Activated T-helper 1 cell treated with Interleukin-2 at 50 U/mL for 16 hours (primary cell): ENCODE measurements at regions not wholly inside any gene's neighbourhood (a gene's known extent, or its start where the extent isn't known, plus 50 kb on each side); places are given as distances from the start of the nearest gene placed in this dataset.

Source experiments
- DNase-seq: peaks from one replicate; pipeline ENCODE4 v3.0.0-alpha.2; 2020; ENCODE audit warnings: low read depth

DNA sequence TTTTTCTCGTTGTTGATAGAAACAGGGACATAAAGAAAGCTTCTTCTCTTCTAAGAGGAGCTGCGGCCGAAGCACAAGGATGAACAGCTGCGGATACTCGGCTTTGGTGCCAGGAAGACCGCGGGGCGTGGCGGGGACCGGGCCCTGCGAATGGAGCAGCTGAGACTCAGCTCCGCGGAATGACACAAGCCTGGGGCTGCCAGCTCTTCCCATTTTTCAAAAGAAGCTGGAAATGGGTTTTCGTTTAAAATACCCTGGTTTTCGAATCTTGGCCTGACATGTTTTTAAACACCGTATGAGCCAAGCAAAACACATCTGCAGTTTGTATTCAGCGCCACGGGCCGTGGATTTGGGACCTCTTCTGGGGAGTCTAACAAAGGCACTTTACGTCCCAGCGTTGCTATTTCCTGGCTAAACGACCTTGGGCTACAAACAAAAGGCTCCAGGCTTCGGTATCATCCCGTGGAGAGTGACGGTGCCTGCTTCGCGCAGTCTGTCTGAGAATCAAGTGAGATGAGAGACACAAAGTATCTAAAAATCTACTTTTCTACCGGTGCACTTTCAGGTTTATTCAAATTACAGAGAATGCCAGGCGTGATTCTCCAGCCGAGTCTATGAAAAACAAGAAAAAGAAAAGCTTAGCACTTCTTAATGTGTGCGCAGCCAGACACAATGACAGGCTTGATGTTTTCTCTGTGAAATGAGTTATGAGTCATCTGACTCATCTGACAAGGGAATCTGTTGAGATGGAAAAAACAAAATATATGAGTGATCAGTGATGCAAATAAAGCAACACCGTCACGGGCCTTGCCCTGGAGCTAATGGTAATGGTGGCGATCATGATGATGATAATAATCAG, 114.0 kb upstream of the TMEM132D start:
- DNase-seq = no peak

DNA sequence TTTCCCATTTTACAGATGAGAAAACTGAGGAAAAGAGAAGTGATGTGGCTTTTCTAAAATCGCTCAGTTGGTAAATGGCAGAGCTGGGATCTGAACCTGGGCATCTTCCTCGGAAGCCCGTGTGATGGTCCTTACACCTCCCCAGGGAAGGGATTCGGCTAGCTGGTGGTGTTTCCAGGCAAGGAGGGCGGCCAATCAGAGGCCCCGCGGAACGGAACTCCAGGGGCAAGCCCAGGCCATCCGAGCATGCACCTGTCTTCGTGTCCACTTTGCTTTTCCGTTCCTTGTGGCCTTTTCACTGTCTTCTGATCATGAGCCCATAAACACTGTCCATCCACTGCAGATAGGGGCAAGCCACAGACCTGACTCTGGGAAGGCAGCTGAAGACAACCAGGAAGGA, 114.8 kb upstream of the TMEM132D start:
- DNase-seq = no peak

DNA sequence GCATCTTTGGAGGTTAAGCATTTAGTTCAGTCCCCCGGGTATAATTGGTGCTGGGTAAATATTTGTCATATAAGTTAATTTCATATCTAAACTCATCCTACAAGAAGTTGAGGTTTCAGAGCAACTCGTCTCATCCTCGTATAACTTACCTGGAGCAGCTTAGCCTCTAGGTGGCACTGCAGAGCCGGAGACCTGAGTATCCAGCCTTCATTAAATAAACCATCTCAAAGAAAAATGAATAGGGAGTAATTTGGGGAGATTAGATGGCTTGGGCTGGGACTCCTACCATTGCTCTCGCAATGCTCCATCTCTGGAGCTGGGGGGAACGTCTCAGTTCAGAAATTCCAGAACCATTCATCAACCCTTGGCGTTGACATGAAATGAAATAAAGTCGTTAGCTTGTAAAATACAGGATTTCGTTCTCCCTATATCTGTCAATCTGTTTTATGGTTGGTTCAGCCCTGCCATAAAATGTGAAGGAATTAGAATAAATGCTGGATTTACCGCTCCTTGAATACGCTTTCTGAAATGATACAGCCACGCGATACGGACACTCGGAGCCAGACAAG, 122.9 kb upstream of the TMEM132D start:
- DNase-seq = no peak

DNA sequence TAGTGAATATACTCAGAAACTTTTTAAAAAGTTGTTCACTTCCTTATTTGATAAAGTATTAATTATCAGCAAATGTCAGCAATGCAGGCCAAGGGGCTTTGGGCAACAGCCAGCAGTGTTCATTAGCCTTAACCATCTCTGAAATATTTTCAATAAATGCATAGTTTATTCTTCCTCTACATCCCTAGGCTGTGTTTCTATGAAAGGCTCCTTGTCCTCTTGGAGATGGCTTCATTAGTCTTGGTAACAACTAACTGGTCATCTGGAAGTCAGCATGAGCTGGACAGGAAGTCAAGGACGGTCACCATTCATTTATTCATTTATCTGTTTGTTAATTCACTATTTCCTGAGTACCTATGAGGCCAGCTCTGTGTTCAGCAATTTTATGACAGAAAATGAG, 124.0 kb upstream of the TMEM132D start:
- no peak for DNase-seq

DNA sequence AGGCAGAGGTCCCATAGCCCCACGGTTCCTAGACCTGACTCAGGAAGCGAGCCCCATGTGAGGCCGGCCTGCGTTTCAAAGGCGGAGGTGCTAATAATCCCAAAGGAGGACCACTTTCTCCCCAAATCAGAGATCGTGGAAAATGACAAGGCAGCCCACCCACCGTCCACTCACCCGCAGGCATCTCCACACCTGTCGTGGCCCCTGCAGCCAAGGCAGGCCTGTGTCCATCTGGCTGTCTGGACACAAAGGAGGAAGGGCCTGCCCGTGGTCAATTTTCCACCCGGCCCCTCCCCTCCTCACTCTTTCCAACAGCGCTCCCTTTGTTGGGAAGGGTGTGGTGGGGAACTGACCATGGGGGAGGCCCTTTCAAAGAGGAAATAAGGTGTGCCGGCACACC, 125.3 kb upstream of the TMEM132D start:
- DNase-seq = no peak

DNA sequence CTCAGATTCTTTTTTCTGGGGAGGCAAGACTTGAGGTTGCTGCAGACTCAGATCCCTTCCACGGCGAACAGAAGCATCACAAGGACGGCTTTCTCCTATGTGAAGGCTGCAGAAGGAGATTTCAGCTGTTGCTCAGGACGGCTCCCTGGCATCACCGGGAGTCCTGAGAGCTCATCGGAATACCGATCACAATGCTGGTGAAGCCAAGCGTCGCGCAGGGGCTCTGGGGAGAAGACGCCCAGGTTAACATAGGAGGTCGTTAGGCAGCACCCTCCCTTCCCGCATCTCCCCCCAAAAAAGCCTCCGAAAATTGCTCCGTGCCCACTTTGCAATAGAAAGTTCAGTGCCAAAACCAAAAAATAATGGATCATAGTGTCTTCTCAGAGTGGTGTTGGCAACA, 127.2 kb upstream of the TMEM132D start:
- DNase-seq = no peak

DNA sequence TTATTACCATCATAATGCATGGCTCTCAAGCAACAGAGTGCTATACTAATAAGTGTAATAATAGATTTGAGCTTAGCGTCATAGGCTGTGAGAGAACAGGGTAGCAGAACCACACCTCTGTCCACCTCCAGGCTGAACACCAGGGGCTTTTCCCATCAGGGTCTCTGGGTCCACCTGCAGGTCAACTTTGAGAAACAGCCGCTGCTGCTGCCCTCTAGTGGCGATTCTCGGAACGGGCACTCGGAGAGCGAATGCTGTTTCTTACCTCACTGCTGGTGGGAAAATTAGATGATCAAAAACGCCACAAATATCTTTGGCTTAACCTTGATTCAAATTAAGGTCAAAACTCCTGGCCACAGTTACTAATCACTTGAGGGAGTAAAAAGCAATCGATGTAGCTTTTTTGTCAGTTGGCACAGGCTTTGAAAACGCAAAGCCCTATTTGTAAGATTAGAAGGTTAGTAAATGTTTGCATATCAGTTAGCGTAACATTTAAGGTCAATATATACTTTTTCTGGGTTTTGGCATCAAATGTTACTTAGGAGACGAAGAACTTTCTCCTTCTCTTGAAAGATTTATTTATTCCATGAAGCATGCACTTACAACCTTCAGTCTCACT, 127.9 kb upstream of the TMEM132D start:
- DNase-seq = peak; percentile 15

DNA sequence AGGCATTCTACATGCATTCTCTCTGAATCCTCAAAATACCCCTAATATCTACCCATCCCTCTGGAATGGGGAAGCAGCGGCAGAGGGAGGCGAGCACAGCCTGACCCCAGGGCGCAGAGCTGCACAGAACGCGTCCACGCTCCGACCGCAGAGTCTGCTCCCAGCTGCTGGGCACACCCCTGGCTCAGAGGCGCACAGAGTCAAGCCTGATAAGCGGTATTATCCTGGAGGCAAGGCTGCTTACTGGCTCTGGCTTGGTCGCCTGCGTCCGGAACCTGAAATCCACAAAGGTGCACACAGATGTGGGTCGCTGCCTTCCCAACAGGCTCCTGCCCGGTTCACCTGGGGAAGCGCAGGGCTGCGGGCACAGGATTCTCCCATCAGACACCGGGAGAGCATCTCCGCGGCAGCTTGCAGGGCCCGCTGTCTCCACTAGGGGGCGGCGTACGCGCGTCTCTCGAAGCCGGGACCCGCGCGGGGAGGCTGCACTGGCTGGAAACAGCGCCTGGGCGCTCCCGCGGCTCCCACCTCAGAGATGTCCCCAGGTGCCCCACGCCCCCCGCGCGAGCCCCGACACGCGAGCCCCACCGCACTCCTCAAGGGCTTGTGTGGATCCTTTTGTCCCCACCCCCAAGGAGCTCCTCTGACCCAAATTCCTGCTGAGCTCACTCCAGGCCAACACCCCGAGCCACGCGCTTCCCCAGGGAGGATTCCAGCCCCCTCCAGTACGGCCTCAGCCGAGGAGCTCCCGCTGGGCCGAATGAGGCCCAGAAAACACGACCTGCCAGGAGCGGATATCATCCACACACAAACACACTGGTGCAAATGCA, 120.1 kb upstream of the FZD10 start:
- no peak for DNase-seq

DNA sequence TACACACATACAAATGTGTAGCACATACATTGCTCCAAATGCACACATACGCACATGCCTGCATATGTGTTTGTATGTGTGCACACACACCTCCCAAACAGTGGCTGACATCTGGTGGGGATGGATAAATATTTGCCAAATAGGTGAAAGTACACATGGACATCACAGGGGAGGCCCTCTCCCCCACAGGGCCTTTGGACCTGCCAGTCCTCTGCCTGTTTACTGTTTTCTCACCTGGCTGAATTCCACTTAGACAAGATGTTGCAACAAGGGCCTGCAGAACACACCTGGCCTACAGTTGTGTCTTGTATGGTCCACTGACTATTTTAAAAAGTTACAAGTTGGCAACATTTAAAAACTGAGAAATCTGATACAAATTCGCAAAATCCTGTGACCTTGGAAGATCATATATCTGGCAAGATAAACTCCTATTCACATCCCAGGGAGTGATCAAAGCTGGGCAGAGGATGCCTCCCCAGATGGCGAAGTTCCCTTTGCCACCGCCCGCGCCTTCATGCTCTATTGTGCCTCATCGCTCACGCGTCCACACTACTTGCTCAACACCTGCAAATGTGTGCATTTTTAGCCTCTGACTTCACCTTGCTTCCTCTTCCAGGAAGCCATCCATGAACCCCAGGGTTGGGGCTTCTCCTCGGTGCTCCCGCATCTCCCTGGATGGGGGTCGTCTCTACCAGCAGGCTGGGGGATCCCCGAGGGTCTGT, 118.4 kb upstream of the FZD10 start:
- no peak for DNase-seq

DNA sequence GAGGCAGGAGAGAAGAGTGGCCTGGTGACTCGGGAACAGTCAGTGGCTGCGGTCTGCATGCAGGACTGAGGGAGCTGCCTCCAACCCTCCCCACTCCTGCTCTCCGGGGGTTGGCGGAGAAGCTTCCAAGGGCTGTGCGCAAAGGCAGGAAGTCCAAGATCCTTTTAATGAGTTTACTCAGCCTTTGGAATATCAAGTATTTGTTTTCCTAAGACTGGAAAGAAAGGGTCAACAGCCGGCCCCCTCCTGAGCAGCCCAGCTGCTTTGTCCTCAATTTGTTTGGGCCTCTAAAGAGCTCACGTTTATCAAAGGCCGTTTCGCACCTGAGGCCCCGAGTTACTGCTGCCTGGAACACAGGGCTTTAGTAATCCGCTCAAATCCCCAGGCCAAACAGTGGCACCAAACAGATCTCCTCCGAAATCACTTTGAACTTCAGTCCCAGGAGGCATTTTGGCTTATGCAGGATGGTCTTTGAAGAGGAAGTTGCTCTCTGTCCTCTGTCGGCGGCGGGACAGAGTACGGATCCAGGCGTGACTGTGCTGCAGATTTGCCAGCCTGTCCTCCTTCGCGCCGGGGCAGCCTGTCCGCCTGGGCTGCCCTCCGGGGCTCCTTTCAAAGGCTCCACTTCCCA, 117.2 kb upstream of the FZD10 start:
- DNase-seq = no peak

DNA sequence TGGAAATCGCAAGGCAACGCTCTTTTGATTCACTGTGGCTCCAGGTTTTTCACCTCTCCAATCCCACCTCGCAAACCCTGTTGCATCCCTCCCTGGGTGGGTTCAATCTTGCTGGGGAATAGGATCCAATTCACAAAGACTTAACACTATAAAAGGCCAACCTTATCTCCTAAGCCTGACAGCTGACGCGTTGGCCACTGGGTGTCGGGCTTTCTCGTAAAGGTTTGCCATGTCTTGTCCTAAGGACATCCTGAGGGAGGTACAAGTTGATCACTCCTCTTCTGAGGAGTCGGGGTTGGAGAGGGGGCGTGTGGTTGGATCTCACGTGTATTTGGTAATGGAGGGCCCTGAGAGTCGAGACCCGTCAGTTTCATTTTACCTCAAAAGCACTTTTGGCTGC, 112.6 kb upstream of the FZD10 start:
- no peak for DNase-seq

DNA sequence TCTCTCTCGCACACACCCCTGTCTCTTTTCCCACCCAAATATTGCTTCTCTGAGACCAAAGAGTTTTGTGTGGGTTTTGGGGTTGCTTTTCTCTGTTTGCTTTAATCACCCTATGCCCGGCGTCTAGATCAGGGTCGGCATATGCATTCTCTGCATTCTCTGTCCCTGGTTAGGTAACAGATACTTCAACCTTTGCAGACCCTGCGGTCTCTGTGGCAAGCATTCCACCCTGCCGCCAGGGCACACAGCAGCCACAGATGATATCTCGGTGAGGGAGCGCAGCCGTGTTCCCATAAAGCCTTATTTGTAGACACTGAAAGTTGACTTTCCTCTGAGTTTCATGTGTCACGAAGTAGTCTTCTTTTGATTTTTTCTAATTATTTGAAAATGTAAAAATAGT, 110.4 kb upstream of the FZD10 start:
- no peak for DNase-seq

DNA sequence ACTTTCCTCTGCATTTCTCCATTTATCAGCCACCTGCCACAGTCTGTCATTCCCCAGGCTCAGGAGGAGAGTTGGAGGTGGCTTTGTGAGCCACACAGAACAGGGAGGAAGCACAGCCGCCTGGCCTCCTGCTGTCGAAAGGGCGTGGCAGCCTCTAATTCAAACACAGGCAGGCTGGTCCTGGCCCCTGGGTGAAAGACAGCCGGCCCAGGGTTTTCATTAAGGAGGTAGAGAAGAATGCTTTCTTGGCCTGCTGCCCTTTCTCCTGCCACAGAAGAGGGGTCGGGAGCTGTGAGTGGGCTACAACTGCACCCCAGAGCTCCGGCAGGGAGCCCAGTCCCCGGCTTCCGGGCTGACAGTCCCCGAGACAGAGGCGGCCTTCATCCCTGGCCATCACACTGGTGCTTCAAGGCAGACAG, 108.6 kb upstream of the FZD10 start:
- DNase-seq = no peak

DNA sequence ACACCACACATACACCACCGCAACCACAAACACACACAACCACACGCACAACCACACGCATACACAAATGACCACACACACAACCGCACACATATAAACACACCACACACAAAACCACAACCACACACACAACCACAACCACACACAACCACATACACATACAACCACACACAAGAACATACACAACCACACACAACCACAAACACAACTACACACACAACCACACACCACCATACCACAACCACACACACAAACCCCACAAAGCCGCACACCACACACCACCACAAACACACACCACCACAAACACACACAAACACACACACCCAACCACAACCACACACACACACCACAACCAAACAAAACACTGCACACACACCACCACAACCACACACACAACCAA, 107.5 kb upstream of the FZD10 start:
- DNase-seq = no peak

DNA sequence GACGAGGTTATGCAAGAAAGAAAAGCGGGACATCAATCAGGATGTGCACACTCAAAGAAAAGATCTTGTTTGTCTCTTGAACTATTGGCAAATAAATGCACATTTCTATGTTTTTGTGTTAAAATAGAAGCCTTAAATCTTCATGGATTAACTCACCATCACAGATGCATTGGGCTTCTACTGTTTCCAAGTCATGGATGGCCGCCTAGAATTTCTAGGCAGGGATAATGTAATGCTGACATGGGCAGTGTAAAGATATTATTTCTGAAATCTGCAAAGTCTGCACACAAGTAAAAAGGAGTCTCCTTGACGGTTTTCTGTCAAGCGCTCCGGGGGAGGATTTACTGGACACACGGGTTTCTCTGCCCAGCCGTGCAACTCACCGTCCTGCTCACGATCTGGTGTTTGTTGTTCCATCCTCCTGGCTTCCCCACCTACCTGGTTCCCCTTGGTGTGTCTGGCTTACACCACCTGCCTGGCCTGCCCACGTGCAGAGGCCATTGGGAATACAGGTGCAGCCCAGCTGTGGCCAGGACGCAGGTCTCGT, 103.3 kb upstream of the FZD10 start:
- no peak for DNase-seq

DNA sequence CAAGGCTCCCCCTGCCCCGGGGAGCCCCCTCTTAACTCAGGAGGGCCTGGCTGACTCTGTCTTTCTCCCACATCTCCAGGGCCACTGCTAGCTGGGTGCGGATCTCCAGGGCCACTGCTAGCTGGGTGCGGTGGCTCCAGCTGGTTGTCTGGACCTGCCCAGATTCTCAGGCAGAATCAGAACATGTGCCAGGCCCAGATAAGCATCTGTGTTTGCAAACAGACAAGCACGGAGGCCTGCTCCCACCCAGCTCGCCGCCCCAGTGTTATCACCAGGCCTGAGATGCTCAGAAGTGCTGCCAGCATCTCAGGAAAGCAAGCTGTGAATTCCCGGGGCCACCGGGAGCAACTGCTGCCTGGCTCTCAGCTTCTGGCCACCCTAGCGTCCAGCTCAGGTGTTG, 98.4 kb upstream of the FZD10 start:
- DNase-seq = no peak

DNA sequence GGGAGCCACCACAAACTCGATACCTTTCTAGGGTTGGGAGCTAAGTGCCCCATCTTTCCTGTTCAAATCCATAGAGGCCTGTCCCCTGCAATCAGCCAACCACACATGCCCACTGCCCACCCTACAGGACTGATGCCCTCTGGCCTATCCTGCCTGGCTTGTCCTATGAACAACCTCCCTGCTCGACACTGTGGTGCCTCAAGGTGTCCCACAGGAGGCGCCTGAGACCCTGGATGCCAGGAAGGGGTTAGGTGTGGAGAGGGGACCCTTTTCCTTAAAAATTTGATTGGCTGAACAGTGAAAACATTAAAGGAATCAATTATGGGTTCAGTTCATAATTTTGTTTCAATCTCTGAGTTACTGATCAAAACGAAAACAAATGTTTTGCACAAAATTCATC, 97.3 kb upstream of the FZD10 start:
- DNase-seq = no peak

DNA sequence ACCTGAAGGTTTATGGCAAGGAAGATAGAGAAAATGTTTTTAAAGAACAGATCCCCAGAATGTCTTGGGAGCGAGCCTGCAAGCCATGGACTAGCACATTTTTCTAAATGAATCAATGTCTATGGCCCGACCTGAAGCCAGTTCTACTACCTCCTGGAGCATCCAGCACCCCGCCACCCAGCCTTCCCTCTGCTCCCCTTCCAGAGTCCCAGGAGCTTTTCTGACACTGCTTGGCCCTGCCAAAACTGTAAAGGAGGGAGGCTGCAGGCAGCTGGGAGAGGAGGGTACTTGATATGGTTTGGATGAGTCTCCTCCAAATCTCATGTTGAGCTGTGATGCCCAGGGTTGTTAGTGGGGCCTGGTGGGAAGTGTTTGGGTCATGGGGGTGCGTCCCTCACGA, 95.5 kb upstream of the FZD10 start:
- DNase-seq = no peak

DNA sequence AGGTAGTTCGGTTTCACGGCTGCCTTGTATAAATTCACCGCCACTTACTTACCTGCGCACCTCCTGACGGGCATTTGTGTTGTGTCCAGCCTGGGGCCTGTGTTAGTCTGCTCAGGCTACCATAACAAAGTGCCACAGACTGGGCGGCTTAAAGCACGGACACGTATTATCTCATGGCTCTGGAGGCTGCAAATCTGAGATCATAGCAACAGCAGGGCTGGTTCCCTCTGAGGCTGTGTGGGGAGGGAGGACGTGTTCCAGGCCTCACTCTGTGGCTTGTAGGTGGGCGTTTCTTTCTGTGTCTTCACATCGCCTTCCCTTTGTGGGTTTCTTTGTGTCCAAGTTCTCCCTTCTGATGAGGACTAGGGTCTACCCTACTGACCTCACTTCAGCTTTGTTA, 93.5 kb upstream of the FZD10 start:
- DNase-seq = no peak

DNA sequence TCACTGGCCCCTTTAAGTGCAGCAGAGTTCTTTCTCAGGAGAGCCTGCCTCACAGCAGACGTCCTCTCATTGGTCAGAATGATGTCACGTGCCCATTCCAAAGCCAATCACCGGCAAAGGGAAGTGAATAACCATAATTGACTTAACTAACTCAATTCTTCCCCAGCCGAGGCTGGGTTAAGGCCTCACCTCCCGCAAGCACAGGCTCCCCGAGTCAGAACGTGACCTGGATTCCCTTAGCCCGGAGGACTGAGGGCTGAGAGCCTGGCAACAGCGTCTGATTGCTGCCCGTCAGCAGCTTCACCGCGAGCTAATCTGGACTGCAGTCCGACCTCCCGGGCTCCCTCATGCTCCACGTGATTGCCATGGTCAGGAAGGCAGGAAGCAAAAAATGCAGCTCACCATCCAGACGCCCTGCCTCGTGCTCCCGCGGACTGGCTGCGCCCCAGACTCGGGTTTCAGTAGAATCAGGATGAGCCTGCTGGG, 92.1 kb upstream of the FZD10 start:
- no peak for DNase-seq

DNA sequence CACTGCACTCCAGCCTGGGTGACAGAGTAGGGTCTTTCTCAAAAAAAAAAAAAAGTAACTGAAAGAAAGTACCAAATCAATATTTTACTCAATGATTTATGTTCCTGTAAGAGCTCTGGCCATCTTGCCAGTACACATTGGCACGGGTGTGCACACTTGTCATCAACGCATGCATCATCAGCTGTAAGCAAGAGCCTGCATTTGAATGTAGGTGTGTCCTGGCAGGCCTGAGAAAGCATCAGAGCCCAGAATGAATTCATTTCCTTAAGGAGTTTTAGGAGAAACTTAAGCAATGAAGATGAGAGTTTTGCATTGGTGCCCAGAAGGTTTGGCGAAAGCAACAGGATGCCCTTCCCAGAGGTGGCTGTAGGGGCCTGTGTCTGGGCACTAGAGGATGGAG, 88.5 kb upstream of the FZD10 start:
- no peak for DNase-seq
